Endodermal cell (in vitro differentiated cells): ENCODE measurements at regions not wholly inside any gene's neighbourhood (a gene's known extent, or its start where the extent isn't known, plus 50 kb on each side); places are given as distances from the start of the nearest gene placed in this dataset.

Source experiments
- DNase-seq: peaks from one replicate; pipeline ENCODE4 v3.0.0-alpha.2; 2017
- H3K27ac ChIP-seq: 2 replicates; pipeline ENCODE4 v1.5.1; 2013; ENCODE audit warnings: mild to moderate bottlenecking, low read depth, low read length, moderate library complexity
- H3K27me3 ChIP-seq: 2 replicates; pipeline ENCODE4 v1.6.1; 2013; ENCODE audit warnings: mild to moderate bottlenecking, low read length, moderate library complexity; ENCODE audit not compliant: insufficient read depth, control insufficient read depth, poor library complexity, severe bottlenecking
- H3K36me3 ChIP-seq: 2 replicates; pipeline ENCODE4 v1.7.0; 2013; ENCODE audit warnings: mild to moderate bottlenecking, low read length, moderate library complexity; ENCODE audit not compliant: control insufficient read depth, insufficient read depth
- H3K4me1 ChIP-seq: one replicate; pipeline ENCODE4 v1.7.0; 2013; ENCODE audit warnings: low read length; ENCODE audit not compliant: control insufficient read depth, insufficient read depth
- H3K4me3 ChIP-seq: 2 replicates; pipeline ENCODE4 v1.5.1; 2013; ENCODE audit warnings: mild to moderate bottlenecking, low read length, moderate library complexity
- H3K9ac ChIP-seq: 2 replicates; pipeline ENCODE4 v1.6.1; 2013; ENCODE audit warnings: mild to moderate bottlenecking, low read length, moderate library complexity; ENCODE audit not compliant: poor library complexity, severe bottlenecking; ENCODE audit errors: extremely low read depth
- H3K9me3 ChIP-seq: 2 replicates; pipeline ENCODE4 v1.6.1; 2013; ENCODE audit warnings: mild to moderate bottlenecking, low read length, moderate library complexity; ENCODE audit not compliant: control insufficient read depth
- H3K27ac Mint-ChIP-seq: 2 replicates; pipeline ENCODE4 v1.8.0; 2020; ENCODE audit warnings: mixed read lengths
- H3K27me3 Mint-ChIP-seq: 2 replicates; pipeline ENCODE4 v1.8.0; 2021; ENCODE audit warnings: mild to moderate bottlenecking, mixed read lengths; ENCODE audit not compliant: insufficient read depth
- H3K36me3 Mint-ChIP-seq: 2 replicates; pipeline ENCODE4 v1.8.0; 2020; ENCODE audit warnings: low read depth, mixed read lengths
- H3K4me1 Mint-ChIP-seq: 2 replicates; pipeline ENCODE4 v1.8.0; 2020; ENCODE audit warnings: mixed read lengths
- H3K4me3 Mint-ChIP-seq: 2 replicates; pipeline ENCODE4 v1.8.0; 2020; ENCODE audit warnings: mild to moderate bottlenecking, moderate library complexity, mixed read lengths
- H3K9me3 Mint-ChIP-seq: 2 replicates; pipeline ENCODE4 v1.8.0; 2020; ENCODE audit warnings: mild to moderate bottlenecking, mixed read lengths
- WGBS, 2 experiments: methylation state at CpG; one replicate each; pipeline versions ENCODE4 v1.1.5 to v1.1.7; 2013; ENCODE audit warnings: missing lambda C conversion rate in 2 of 2, mixed read lengths in 1 of 2; ENCODE audit not compliant: insufficient coverage in 1 of 2, insufficient read length in 1 of 2; 5-methylcytosine and 5-hydroxymethylcytosine counted together
- TF ChIP-seq, protein P1 (sequence below): fragments of 200-600 bp; sonication (generic); conservative IDR thresholded peaks from 2 replicates; pipeline ENCODE4 v1.5.0; 2021; ENCODE audit warnings: antibody characterized with exemption, mild to moderate bottlenecking

DNA sequence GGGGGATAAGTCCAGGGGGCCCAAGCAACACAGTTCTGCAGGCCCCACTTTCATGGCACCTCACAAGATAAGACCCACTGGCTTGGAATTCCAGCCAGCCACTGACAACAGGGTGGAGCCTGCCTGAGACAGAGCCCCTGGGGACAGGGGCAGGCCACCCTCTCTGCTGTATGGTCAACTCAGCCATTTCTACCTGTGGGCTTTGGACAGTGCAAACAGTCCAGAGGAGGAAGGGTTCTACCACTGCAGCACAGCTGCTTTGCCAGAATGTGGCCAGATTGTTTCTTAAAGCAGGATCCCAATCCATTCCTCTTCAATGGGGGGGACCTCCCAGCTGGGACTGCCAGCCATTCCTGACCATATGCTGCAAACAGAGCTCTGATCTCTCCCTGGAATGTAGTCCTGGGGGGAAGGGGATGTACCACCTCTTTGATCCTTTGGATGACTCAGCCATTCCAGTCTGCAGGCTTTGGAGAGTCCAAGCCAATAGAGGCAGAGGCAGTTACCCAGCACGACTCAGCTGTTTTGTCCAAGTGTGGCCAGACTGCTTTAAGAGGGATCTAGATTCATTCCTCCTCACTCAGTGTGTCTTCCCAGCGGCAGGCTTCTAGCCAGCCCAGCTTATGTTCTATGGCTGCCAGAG, 842.2 kb downstream of the EPHA7 start:
- Histone ChIP-seq H3K36me3 (no peaks in the 10 kb centered on the region), H3K9me3 (no peaks in the 10 kb centered on the region), H3K4me3 (no peak overlapping the region), H3K27me3 (no peaks in the 10 kb centered on the region), H3K9ac (no peak overlapping the region), H3K27ac (no peak overlapping the region), H3K4me1 (no peaks in the 10 kb centered on the region)
- DNase-seq: peak; percentile 73
- TF ChIP-seq, protein P1, sequence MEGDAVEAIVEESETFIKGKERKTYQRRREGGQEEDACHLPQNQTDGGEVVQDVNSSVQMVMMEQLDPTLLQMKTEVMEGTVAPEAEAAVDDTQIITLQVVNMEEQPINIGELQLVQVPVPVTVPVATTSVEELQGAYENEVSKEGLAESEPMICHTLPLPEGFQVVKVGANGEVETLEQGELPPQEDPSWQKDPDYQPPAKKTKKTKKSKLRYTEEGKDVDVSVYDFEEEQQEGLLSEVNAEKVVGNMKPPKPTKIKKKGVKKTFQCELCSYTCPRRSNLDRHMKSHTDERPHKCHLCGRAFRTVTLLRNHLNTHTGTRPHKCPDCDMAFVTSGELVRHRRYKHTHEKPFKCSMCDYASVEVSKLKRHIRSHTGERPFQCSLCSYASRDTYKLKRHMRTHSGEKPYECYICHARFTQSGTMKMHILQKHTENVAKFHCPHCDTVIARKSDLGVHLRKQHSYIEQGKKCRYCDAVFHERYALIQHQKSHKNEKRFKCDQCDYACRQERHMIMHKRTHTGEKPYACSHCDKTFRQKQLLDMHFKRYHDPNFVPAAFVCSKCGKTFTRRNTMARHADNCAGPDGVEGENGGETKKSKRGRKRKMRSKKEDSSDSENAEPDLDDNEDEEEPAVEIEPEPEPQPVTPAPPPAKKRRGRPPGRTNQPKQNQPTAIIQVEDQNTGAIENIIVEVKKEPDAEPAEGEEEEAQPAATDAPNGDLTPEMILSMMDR: no peak
- Mint-ChIP-seq H3K9me3 (peaks cover 12% of the 10 kb centered on the region), H3K36me3 (no peaks in the 10 kb centered on the region), H3K27me3 (no peaks in the 10 kb centered on the region), H3K27ac (no peak overlapping the region), H3K4me3 (no peak overlapping the region), H3K4me1 (no peaks in the 10 kb centered on the region)
- WGBS, 2 experiments: 33 to 81% methylated on average over 1 to 2 of the region's 2 CpGs

DNA sequence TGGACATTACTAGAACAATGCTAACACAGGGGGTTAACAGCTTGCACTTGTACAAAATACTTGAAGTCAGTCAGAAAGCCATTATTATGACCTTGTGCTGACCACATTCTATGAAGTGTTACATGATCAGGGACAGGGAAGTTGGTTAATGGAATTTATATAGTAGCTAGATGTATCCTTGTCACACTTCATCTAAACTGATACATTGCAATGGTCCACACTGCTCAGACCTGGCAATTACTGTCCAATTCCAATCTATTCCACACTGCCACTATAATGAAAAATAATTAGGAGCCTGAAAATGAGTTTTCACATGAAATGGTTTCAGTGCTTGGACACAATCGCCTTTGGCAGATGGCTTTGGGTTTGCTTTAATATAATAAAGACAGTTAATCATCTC, 850.8 kb downstream of the EPHA7 start:
- Mint-ChIP-seq H3K36me3 (no peaks in the 10 kb centered on the region), H3K27me3 (no peaks in the 10 kb centered on the region), H3K9me3 (no peaks in the 10 kb centered on the region), H3K4me3 (no peak overlapping the region), H3K4me1 (no peaks in the 10 kb centered on the region), H3K27ac (no peak overlapping the region)
- no peak overlapping the region for H3K27ac ChIP-seq
- no peaks in the 10 kb centered on the region for H3K9me3 ChIP-seq
- no peaks in the 10 kb centered on the region for H3K36me3 ChIP-seq
- no CpG with 5 or more reads among the region's 1 CpG for WGBS, 2 experiments
- no peak overlapping the region for H3K4me3 ChIP-seq
- no peak for DNase-seq
- TF ChIP-seq, protein P1: no peak
- H3K9ac ChIP-seq: no peak overlapping the region
- no peaks in the 10 kb centered on the region for H3K27me3 ChIP-seq
- no peaks in the 10 kb centered on the region for H3K4me1 ChIP-seq

DNA sequence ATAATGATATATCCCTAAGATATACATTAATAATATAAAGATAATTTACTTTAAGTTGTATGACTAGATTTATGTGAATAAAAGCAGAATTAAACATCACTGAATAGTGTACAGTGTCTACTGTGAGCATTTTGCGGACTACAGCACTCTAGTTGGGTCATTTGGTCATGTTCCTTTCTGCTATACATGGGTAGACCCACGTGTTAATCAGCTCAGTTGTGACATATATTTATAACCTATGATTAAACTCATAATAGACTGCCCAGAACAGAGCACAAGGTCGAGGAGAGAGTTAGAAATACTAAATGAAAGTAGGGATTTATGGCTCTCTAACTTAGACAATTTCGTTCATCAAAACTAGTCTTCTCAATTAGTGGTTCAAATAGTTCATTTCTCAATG, 852.7 kb downstream of the EPHA7 start:
- TF ChIP-seq, protein P1: no peak
- Mint-ChIP-seq H3K4me1 (no peaks in the 10 kb centered on the region), H3K27me3 (no peaks in the 10 kb centered on the region), H3K36me3 (no peaks in the 10 kb centered on the region), H3K4me3 (no peak overlapping the region), H3K27ac (no peak overlapping the region), H3K9me3 (no peaks in the 10 kb centered on the region)
- WGBS, 2 experiments: 87 to 100% methylated on average over 1 to 4 of the region's 4 CpGs
- Histone ChIP-seq H3K9ac (no peak overlapping the region), H3K36me3 (no peaks in the 10 kb centered on the region), H3K27me3 (no peaks in the 10 kb centered on the region), H3K27ac (no peak overlapping the region), H3K9me3 (no peaks in the 10 kb centered on the region), H3K4me1 (no peaks in the 10 kb centered on the region), H3K4me3 (no peak overlapping the region)
- no peak for DNase-seq
